GM21723 (cell line): ENCODE measurements at regions not wholly inside any gene's neighbourhood (a gene's known extent, or its start where the extent isn't known, plus 50 kb on each side); places are given as distances from the start of the nearest gene placed in this dataset.

Experiments
- ATAC-seq: cut with Tn5 transposase; IDR thresholded peaks from one replicate; pipeline ENCODE4 v1.9.1; 2021; ENCODE audit warnings: mild to moderate bottlenecking, moderate library complexity; ENCODE audit not compliant: unreplicated experiment

DNA sequence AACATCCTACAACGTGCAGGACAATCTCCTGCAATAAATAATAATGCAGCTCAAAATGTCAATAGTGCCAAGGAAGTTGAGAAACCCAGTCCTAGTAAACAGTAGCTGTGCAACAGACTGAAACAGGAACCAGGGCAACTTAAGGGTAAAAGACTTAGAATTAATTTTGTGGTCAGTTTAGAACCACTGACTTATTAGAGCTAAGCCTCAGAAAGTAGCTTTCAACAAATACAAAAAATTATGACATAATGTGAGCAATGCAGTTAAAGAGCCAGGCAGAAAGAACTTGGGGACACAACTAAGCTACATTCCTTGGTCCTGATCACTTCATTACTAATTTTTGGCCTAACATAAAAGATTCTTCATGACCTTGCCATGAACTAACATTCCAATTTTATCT lies 195.4 kb downstream of the MACC1 start:
- ATAC-seq: peak; percentile 74

DNA sequence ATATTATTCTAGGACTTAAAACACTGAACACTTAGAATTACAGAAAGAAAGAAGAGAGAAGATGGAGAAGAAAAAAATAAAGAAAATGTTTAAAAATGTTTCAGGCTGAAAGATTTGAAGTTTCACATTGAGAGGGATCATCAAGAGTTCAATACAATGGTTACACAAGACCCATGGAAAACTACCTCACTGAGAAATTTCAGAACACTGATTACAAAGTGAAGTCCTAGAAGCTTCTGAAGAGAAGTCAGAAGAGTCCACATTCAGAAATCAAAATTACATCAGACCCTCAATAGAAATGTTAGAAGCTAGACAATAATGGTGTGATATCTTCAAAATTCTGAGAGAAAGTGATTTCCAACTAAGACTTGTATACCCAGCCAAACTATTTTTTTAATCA lies 196.1 kb downstream of the MACC1 start:
- ATAC-seq: no peak

DNA sequence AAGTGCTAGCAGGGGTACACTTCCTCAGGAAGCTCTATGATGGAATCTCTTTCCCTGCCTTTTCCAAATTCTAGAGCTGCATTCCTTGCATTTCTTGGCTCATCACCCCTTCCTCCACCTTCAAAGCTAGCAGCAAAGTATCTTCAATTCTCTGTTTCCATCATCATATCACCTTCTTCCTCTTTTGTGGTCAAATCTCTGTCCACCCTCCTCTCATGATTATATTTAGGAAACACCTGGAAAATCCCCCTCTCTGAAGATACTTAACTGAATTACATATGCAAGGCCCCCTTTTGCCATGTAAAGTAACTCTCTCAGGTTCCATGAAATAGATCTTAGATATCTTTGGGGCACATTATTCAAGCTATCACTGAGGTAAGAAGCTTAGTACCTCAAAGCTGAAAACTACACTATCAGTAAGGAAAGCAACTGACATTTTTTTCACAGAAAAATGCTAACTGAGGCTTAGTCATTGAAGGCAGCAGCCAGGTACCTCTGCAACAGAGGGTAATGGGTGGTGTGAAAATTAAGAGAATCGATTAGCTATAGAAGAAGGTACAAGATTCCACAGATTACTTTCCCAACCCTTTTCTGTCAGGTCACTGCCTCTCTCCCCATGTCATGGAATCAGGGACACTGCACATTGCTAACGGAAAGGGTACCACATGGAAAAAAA lies 197.3 kb downstream of the MACC1 start:
- peak; percentile 61 for ATAC-seq

DNA sequence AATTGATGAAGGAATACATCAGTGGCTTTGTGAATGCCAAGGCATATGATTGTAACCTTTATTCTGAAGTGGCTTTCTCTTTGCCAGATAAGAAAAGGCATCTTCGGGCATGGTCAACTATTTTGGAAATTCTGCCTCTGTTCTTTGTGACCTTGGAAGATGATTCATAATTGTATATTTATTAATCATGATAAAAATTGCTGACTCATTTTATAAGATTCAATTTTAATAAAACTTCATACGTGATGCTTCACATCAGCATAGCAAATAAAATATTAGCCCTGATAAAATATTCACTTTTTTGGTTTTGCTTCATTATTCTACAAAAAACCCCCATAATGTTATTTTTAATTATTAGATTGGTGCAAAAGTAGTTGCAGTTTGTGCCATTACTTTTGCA lies 200.5 kb downstream of the MACC1 start:
- ATAC-seq: no peak

DNA sequence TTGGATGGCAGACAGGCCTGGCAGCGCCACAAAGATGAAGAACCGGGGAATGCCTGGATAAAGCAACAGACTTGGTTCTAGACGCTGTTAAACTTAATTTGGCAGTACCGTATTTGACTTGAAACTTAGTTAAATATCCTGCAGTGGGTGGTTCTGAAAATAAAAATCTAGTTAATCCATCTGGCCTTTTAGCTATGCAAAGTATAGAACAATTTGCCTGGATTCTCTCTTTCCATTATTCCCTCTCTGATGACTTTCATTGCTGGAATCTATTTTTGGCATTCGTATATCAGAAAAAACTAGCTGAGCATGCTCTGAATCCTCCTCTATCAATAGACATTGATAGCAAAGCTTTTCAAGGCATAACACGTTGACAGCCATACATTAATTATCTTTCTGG lies 203.6 kb downstream of the MACC1 start:
- no peak for ATAC-seq

DNA sequence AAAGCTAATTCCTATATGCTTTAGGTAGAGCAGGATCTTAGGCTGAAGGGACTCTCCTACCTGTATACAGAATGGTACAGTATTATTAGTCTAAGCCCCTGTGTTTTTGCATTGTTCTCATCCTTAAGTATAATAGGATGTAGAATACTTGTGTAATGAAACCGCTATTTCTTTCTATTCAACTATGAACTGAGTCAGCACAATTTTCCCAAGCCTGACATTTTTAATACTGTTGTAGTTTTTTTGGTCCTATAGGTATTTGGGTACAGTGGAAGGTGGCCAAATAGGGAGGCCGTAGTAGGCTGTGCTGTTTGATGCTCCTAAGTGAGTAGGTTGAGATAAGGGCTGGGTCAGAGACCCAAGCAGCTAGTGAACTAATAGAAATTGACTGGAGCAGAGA lies 205.1 kb downstream of the MACC1 start:
- no peak for ATAC-seq

DNA sequence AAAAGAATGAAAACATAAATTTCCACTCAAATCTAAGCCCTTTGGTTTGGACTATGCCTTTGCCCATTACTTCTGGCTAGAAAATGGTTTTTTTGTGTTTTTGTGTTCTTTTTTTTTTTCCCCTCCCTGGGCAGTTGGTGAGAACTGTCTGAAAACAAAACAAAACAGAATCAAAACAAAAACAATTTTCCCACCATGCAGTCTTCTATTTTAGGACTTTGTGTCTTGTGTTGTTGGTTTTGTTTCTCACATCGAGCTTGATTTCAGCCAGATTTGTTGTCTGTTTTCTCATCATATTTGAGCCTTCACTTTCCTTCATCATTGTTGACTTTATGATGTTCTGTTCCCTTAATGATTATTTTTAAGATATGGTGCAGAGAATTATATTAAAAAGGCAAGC lies 206.3 kb downstream of the MACC1 start:
- ATAC-seq: no peak

DNA sequence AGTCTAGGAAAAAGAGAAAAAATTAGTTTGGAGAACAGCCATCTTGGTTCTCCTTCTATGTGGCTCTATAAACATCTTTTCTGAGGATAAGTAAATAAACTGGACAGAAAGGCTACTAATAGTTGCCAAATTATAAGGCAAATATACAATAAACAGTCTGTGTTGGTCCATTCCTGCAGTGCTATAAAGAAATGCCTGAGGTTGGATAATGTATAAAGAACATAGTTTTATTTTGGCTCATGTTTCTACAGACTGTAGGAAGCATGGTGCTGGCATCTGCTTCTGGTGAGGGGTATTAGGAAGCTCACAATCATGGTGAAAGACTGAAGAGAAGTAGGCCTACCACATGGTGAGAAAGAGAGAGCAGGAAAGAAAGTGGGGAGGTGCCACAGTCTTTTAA lies 209.7 kb downstream of the MACC1 start:
- ATAC-seq: no peak

DNA sequence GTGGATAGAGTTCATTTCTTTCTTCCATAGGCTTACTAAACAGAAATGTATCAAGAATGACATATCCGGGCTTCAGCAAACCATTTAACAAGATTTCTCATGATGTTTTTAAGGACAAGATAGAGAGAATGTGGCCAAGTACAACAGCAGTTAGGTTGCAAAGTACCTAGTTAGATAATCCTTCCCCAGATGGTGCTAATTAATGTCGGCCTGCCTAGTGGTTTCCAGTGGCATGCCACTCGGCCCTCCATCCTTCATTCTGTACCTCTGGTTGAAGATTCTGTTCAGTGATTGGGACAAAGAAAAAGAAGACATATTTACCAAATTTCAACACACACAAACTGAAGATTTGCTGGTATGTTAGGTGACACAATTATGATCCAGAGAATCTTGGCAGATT lies 212.1 kb downstream of the MACC1 start:
- ATAC-seq: no peak

DNA sequence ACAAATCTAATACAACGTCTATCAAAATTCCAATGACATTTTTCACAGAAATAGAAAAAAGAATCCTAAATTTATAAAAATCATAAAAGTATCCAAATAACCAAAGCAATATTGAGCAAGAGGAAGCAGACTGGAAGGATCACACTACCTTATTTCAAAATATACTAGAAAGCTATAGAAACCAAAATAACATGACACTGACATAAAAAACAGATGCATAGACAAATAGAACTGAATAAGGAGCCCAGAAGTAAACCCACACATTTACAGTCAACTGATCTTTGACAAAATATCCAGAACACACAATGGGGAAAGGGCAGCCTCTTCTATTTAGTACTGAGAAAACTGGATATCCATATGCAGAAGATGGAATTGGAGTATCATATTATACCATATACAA lies 217.5 kb downstream of the MACC1 start:
- no peak for ATAC-seq

DNA sequence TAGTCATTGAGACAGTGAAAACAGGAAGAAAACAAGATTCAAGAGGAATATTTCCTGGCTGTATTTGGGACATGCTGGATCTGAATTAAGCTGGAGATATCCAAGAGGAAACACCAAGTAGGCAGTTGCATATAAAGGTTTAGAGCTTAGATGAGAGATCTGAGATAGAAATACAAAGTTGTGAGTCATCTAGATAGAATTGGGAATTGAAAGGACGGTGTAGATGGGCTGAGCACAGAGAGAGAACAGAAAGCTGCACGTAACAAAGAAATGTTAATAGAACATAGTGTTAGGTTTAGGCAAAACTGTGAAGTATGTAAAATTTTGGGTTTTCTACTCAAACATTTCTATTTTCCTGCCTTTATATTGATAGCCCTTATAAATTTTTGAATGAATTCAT lies 218.5 kb upstream of the TMEM196 start:
- no peak for ATAC-seq

DNA sequence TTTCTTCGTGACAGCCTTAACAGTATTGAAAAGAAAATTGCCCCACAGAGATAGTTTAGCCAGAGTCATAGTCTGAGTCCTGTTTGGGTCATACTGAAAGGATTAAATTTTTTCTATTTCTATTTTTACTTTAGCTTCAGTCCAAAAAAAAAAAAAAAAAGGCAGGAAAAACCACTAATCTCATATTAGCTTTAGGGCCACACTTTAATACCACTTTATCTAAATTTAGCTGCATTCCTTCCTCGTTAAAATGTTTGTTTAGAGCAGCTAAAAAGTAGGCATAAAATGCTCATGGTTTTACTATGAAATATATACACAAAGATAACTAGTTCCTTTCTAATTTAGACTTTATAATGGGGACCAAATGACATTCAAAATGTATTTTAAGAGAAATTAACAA lies 216.5 kb upstream of the TMEM196 start:
- ATAC-seq: no peak

DNA sequence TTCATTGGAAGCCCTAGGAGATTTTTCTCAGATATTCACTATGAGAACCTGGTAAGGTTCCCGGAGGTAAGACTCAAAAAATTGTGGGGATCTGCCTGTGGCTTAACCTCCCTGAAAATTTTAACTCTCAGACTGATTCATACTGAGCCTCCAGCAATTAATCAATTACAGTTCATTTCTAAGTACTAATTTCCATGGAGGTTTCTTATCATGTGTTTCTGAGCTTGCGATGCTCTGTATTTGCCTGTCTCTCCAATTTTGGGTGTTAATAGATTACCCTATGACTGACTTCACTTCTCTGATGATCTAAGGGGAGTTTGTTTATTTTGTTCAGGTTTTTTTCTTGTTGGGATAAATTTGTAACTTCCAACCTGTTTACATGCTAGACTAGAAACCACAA lies 215.4 kb upstream of the TMEM196 start:
- ATAC-seq: no peak

DNA sequence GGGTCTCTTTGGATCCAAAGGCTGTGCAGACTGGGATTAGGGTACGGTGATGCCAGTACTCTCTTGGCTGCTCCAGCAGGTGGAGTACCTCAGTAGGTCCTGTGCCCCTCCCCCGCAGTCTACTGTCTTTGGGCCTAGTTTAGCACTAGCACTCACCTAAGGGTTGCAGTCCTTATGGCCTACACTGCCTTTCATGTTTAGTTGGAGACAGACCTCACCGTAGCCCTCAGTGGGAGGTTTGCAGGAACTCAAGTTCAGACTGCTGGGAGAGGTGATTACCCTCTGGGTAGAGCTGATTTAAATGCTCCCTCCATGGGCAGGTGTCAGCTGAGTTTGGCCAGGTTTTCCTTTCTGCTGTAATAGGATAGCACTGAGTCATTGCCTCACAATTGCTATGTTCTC lies 210.8 kb upstream of the TMEM196 start:
- ATAC-seq: peak; percentile 24

DNA sequence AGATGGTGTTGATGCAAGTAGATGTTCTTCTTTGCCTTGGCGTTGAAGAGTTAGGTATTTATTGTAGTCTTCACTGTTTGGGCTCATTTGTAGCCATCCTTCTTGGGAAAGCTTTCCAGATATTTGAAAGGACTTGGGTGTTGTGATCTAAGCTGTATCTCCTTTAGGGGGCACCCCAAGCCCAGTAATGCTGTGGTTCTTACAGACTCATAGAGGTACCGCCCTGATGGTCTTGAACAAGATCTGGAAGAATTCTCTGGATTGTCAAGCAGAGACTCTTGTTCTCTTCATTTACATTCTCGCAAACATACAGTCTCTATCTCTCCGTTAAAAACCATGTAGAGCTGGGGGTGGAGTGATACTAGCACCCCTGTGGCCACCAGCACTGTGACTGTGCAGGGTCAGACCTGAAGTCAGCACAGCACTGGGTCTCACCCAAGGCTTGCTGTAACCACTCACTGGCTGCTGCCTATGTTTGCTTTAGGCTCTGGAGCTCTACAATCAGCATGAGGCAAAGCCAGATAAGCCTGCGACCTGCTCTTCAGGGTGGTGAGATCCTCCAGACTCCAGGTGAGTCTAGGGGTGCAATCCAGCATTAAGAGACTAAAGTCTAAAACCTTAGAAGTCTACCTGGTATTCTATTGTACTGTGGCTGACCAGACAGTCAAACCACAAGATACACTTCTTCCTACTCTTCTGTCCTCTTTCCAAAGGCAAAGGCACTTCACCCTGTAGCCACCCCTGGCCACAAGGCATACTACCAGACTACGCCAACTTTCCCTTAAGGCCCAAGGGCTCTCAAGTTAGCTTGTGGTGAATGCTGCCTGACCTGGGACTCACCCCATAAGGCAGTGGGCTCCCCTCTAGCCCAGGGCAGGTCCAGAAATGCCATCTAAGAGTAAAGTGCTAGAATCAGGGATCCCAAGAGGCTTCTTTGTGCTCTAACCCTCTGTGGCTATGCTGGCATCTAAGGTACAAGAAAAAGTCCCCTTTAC lies 209.7 kb upstream of the TMEM196 start:
- ATAC-seq: peak; percentile 55

DNA sequence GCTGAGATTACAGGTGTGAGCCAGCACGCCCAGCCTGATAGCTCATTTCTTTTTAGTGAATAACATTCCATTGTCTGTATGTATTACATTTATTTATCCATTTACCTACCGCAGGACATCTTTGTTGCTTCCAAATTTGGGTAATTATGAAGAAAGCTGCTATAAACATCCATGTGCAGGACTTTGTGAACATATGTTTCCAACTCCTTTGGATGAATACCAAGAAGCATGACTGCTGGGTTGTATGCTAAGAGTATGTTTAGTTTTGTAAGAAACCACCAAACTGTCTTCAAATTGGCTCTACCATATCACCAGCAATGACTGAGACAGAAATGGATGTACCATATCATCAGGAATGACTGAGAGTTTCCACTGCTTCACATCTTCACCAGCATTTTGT lies 200.2 kb upstream of the TMEM196 start:
- no peak for ATAC-seq

DNA sequence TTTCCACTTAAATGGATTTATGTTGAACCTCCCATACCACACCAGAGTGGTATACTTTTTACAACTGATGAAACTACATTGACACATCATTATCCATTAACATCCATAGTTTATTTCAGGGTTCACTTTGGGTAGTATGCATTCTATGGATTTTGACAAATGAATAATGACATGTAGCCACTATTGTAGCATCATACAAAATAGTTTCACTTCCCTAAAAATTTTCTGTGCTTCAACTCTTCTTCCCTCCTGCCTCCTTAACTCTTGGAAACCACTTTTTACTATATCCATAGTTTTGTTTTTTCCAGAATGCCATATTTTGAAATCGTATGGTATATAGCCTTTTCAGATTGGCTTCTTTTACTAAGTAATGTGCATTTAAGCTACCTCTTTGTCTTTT lies 199.5 kb upstream of the TMEM196 start:
- no peak for ATAC-seq

DNA sequence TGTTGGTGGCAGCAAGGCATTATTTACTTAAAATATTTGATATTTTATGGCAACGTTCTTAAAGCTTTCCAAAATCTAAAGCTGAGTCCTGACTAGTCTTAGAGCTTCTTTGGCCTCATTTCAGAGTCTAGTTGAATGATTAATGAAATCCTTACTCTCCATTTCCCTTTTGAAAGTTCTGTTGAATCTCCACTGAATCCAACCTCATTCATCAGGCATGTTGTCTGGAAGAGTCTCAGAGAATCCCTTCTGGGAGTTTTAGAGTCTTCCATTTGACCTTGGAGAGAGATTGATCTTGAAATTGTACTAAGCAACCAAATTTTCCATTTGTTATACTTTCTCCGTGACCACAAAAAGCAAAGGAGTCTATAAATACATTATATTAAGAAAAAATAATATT lies 198.5 kb upstream of the TMEM196 start:
- no peak for ATAC-seq

DNA sequence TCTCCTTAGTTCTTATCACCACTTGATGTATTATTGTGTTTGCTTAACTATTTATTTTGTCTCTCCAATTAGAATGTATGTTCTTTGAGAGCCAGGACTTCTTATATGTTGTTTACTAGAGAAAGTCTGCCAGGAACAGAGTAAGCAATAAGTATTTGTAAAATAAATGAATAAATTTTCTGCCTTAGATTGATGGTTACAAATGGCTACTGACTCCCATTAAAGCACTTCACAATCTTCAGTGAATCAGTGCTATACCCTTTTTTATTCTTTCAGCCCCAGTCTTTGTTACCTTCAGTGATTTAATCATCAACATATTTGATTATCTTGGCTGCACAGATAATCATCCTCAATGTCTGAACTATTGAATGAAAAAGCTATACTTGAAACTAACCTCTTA lies 197.1 kb upstream of the TMEM196 start:
- ATAC-seq: no peak

DNA sequence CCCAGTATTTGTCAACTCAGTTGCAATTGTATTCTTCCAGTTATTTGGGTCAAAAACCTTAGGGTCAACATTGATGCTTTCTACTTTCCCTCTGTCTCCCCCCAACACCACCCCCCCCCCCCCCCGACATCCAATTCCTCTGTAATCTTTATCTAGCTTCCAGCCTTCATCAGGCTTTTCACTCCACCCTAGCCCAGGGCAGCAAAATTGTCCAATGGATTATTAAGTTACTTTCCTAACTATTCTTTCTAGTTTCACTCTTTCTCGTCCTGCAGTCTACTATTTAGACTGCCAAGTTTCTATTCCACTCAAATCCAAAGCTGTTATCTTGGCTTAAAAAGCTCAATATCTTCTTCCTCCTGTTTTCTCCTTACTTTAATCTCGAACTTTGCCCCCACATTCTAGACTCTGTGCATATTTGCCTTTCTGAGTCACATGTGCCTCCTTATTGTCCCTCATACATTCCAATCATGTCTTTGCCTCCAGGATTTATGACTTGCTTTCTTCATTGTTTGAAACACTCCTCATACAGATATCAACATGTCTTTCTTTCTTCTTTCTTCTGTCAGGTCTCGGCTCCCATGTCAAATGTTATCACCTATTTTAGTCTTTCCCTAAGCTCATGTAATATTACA lies 196.6 kb upstream of the TMEM196 start:
- no peak for ATAC-seq

DNA sequence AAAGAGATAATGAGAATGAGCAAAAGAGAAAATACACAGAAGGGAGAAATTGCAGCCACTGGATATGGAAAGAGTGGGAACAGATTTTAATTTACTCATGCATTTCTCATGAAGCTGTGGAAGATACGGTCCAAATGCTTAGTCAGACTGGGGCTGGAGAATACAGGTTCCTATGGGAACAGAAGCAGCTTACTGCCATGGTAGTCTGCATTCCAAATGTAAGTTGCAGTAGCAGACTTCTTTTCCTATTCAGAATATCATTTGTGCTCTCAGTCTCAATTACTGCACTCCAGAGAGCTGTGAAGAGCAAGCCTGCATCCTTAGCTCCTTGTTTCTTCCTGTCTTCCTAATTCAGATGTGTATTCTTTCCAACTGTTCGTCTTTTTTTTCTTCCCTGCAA lies 190.8 kb upstream of the TMEM196 start:
- ATAC-seq: no peak

DNA sequence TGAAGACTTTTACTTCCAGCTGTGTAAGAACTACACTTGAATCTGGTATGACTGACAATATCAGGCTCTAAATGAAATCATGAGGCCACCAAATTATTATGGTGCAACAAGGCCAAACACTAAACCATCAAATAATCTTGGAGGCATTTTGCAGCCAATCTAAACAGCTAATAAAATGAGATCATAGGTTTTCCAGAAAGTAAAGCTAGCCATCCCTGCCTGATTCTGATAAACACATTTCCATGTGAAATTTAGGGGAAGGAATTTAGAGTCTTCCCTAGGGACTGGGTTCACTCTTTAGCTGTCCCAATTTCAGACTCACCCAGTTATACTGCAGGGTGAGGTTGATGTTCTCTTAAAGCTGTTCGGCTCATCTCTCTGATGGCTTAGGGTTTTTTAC lies 190.3 kb upstream of the TMEM196 start:
- ATAC-seq: no peak
